NCI-H2171 (cell line): ENCODE measurements at regions not wholly inside any gene's neighbourhood (a gene's known extent, or its start where the extent isn't known, plus 50 kb on each side); places are given as distances from the start of the nearest gene placed in this dataset.

Experiments
- DNase-seq: peaks from one replicate; lab custom pipeline; 2025; lab: John Stamatoyannopoulos, UW

GRCh38 chr16:6204945-6205344 lies 1107.3 kb upstream of the EEF2KMT start:
- no peak for DNase-seq

DNA sequence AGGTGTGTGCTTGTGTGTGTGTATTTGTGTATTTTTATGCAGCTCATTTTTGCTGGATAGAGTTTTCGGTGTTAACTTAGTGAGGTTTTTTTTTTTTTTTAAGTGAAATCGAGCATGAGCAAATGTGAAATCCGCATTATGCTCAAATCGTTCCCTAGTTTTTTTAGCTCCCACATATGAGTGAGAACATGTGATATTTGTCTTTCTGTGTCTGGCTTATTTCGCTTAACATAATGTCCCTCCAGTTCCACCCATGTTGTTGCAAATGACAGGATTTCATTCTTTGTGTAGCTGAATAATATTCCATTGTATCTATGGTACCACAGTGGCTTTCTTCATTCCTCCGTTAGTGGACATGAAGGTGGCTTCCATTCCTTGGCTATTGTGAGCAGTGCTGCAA lies 1103.3 kb upstream of the EEF2KMT start:
- DNase-seq, result no peak

DNA sequence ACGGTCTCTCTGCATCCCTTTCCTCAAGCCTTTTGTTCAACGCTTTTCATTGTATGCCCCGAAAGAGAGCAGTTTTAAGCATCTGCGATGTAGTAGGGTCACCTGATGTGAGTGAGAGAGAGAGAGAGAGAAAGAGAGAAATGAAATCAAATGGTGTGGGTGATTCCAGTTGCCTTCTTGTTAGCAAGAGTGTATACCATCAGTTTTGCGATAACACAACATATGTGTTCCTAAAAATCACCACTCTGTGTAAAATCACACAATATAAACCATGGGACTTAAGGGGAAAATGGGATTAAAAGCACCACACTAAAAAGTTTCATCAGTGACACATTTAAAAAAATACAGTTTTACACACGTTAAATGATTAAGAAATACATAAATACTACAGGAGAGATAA lies 1102.7 kb upstream of the EEF2KMT start:
- DNase-seq, result no peak

DNA sequence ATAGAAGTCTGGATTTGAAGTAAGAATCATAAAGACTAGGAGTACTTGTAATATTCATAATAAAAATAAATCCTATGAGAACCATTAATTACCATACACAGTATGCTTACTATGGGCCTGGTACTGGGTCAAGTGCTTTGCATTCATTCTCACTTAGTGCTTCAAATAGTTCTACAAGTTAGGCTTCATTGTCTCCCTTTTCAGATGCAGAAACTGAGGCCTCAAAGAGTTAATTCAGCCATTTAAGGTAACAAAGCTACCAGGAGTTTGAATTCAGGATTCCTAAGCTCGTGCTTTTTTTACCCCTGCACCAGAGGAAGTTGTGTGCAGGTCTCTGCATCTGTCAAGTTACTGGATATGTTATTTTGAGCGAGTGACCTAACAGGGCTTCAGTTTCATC lies 1098.4 kb upstream of the EEF2KMT start:
- no peak for DNase-seq

DNA sequence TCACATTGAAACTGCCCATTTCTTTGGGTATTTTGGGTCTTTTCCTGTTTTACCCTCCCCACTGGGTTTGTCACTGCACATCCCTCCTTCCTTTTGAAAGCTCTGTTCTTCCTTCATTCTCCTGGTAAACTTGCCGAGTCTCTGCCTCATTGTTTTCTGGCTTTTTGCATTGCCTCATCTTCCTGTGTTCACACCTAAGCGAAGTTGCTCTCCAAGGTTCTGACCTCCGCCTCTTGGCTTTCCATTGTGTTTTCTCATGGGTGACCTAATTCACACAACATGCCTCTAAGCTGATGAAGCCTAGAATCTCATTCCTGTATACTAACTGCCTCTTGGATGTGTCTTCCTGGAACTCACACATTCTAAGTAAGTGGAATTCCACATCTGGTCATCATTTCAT lies 1096.1 kb upstream of the EEF2KMT start:
- DNase-seq, result no peak

- no peak for DNase-seq
Measured at GRCh38 chr16:6192984-6193383, 1095.4 kb upstream of the EEF2KMT start.

GRCh38 chr16:6192532-6192931 lies 1094.9 kb upstream of the EEF2KMT start:
- no peak for DNase-seq

GRCh38 chr16:6190776-6191175 lies 1093.2 kb upstream of the EEF2KMT start:
- DNase-seq, result no peak

- no peak for DNase-seq
Measured at GRCh38 chr16:6189216-6189615, 1091.6 kb upstream of the EEF2KMT start.

DNA sequence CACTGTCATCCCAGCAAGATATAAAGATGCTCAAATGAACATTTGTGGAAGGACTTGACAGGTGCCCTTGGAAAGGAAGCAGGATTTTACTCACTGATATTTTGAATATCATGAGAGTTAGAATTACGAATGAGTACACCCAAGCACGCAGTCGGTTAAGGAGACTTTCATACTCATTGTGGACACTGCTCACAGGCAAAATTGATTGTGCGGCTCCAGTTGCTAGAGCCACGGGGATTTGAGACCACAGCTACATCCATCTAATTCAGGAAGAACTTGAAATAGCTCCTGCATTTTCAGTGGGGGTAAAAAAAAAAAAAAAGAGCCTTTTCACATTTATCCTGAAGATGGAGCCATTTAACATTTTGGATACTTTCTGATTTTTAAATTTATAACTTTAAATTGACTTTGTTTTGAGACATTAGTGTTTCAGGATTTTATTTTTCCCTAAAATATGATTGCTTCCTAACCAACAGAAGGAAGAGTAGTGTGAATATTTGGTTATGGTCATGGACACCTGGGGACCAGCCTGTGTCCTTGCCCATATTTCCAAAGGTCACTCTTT lies 1080.1 kb upstream of the EEF2KMT start:
- no peak for DNase-seq

DNA sequence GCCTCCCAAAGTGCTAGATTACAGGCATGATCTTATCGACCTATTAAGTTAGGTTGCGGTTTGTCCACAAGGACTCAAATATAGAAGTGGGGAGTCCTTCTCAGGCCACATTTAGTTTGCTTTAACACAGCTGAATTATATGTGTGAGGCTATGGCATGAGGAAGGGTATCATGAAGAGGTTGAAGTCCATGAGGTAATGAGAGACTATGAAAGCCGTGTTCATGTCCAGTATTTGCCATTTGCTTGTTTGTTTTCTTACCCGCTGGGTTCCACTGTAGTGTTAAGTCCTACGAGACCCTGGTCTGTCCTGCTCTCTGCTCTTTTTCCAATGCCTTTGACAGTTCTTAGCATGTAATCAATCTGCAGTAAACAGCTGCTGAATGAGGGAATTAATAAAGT lies 1072.4 kb upstream of the EEF2KMT start:
- DNase-seq, result no peak

GRCh38 chr16:6165330-6165979 lies 1067.9 kb upstream of the EEF2KMT start:
- DNase-seq, result no peak

DNA sequence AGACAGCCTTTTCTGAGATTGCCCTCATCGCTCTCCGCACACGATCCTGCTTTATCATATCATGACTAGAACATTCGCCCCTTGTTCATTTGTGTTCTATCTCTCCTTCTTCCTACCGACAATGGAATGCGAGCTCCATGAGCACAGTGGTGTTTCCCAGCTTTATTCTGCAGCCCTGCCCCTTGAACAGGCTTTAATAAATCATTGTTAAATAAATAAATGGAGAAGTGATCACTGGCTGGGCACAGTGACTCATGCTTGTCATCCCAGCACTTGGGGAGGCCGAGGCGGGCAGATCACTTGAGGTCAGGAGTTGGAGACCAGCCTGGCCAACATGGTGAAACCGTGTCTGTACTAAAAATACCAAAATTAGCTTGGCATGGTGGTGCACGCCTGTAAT lies 1063.3 kb upstream of the EEF2KMT start:
- DNase-seq, result no peak

- no peak for DNase-seq
Measured at GRCh38 chr16:6160303-6160702, 1062.7 kb upstream of the EEF2KMT start.

GRCh38 chr16:6157806-6158205 lies 1060.2 kb upstream of the EEF2KMT start:
- DNase-seq, result no peak

- DNase-seq, result no peak
Measured at GRCh38 chr16:6155271-6155670, 1057.7 kb upstream of the EEF2KMT start.

DNA sequence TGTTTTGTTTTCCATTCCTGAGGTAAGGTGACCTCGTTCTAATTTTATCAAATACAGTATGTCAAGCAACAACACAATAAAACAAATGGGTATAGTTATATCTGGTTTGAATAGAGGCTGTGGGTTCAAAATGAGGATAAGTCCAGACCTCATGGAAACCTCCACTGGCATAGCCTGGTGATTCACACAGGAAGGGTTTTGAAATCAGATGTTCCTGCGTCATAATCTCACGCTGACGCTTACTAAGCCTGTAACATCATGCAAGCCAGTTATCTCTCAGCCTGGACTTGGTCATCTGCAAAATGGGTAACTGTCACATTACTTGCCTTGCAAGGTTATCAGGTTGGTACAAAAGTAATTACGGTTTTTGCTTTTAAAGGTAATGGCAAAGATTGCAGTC lies 1056.3 kb upstream of the EEF2KMT start:
- DNase-seq, result no peak

GRCh38 chr16:6149031-6149430 lies 1051.4 kb upstream of the EEF2KMT start:
- DNase-seq, result no peak

DNA sequence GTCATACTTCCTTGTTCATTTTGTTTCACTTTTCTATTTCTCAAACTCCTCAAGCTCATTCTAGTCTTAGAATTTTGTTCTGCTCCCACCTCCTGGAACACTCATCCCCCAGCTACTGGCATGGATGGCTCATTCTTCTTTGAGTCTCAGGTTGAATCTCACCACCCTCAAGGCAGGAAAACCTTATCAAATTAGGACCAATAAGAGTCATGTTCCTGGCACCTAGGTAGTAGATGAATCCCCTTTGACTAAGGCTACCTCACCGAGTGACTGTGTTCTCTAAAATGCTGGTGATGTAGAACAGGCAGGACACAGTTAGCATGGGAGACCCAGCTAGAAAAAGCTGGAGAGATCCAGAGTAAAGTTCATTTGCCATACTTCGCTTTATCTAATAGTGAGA lies 1050.8 kb upstream of the EEF2KMT start:
- DNase-seq, result no peak

GRCh38 chr16:6146874-6147425 lies 1049.4 kb upstream of the EEF2KMT start:
- DNase-seq, result no peak

- DNase-seq, result no peak
Measured at GRCh38 chr16:6146356-6146755, 1048.8 kb upstream of the EEF2KMT start.

DNA sequence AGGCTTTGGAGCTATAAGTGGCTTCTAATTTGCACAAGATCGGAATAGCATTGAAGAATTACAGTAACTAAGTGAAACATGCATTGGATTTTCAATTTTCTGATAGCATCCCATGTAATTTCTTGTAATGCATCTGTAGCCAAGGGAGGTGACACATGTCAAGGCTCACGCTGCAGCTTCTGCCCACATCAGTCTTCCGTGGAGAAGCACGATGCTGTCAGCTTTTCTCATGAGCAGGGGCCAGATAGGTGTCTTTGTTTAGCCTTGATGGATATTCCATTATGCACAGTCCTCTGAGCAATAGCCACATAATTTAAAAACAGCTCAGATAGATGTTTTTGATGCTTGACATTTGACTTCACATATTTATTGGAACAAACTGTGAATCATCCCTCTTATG lies 1046.9 kb upstream of the EEF2KMT start:
- DNase-seq, result no peak

GRCh38 chr16:6143020-6143419 lies 1045.4 kb upstream of the EEF2KMT start:
- DNase-seq, result no peak

DNA sequence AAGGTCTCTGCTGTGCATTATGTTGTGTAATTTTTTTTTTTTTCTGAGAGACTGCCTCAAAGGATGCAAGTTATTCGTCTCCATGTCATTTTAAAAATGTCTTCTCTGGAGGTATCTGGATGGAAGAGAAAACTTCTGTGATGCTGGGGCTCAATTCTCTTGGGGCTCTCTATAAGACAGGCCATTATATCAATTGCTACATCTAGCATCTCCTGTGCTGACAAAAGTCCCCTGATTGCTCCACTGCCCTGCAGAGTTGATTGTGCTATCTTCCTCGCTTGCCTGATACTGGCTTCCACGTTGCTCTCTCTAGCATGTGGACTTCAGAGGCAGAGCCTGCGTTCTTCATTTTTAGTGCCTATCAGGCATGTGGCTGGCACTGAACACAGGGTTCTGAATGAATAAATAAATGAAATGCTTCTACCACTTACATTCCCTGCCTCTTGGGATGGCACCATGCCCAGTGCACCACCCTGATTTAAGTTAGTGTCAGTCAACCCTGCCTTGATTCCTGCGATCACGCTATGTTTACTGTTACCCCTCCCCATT lies 1035.5 kb upstream of the EEF2KMT start:
- no peak for DNase-seq
